Thyroid gland (tissue), 4 donors: ENCODE measurements at regions not wholly inside any gene's neighbourhood (a gene's known extent, or its start where the extent isn't known, plus 50 kb on each side); places are given as distances from the start of the nearest gene placed in this dataset.

ENCODE experiments used
- DNase-seq, 2 donors: peaks; one replicate each; pipeline ENCODE4 v3.0.0-alpha.2; 2019
- H3K27ac ChIP-seq, 3 donors: fragments of 200-600 bp; sonication (generic); 1 replicate in 2 of 3; 2 replicates in 1 of 3; pipeline ENCODE4 v1.5.1; 2016 to 2019; ENCODE audit warnings: mild to moderate bottlenecking in 1 of 3, moderate library complexity in 1 of 3
- H3K27me3 ChIP-seq: fragments of 200-600 bp; sonication (generic); one replicate; pipeline ENCODE4 v1.5.1; 2019
- H3K36me3 ChIP-seq, 2 donors: fragments of 200-600 bp; sonication (generic); one replicate each; pipeline ENCODE4 v1.5.1; 2016 to 2019
- H3K4me1 ChIP-seq, 2 donors: fragments of 200-600 bp; sonication (generic); one replicate each; pipeline ENCODE4 v1.5.1; 2017 to 2019
- H3K4me3 ChIP-seq, 3 donors: fragments of 200-600 bp; sonication (generic); replicated peaks in 1 of 3; 1 replicate in 2 of 3; 2 replicates in 1 of 3; pipeline ENCODE4 v1.5.1; 2016; ENCODE audit warnings: mild to moderate bottlenecking in 1 of 3
- H3K9me3 ChIP-seq: fragments of 200-600 bp; sonication (generic); one replicate; pipeline ENCODE4 v1.5.1; 2017
- POLR2A ChIP-seq, 2 donors: fragments of 450-650 bp; IDR thresholded peaks; one replicate each; pipeline ENCODE4 v1.6.1; 2017; ENCODE audit warnings: antibody characterized with exemption in 2 of 2, mild to moderate bottlenecking in 2 of 2, moderate library complexity in 1 of 2
- WGBS, 2 donors: methylation state at CpG; one replicate each; pipeline ENCODE4 v1.1.5; 2017; 5-methylcytosine and 5-hydroxymethylcytosine counted together
- intact Hi-C: fragments of 100-400 bp; cut with DNase I; formaldehyde crosslinking; loops from one replicate; pipeline ENCODE4 v1.15.1; 2023
- TF ChIP-seq, protein P1 (sequence below), 6 experiments: fragments of 200-600 bp in 3 of 6; fragments of 450-650 bp in 3 of 6; sonication (generic) in 3 of 6; IDR thresholded peaks; one replicate each; pipeline ENCODE4 v1.5.1; 2016 to 2019; ENCODE audit warnings: antibody characterized with exemption in 6 of 6, mild to moderate bottlenecking in 2 of 6, inconsistent platforms in 1 of 6, moderate library complexity in 1 of 6

DNA sequence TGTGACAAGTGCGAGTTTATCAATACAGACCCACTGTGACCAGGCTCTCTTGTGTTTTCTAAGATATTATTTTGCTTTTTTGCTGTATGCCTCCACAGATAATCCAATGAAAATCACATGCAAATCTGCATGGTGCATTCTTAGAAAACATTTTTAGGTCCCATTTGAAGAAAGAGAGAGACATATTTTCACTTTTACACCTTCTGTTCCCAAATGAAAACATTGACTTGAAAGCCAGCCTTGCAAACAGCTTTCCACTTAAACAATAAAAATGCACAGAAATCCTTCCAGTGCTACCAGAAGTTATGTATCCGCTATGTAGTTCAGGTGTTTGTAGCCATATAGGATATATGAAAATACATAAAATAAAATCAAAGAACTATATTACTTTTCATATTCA lies 618.0 kb downstream of the CDH26 start:
- H3K4me3 ChIP-seq: no peak overlapping the region
- no peaks in the 10 kb centered on the region for H3K36me3 ChIP-seq
- TF ChIP-seq POLR2A (IDR thresholded peaks at IDR 0.05): no peak
- TF ChIP-seq, protein P1, sequence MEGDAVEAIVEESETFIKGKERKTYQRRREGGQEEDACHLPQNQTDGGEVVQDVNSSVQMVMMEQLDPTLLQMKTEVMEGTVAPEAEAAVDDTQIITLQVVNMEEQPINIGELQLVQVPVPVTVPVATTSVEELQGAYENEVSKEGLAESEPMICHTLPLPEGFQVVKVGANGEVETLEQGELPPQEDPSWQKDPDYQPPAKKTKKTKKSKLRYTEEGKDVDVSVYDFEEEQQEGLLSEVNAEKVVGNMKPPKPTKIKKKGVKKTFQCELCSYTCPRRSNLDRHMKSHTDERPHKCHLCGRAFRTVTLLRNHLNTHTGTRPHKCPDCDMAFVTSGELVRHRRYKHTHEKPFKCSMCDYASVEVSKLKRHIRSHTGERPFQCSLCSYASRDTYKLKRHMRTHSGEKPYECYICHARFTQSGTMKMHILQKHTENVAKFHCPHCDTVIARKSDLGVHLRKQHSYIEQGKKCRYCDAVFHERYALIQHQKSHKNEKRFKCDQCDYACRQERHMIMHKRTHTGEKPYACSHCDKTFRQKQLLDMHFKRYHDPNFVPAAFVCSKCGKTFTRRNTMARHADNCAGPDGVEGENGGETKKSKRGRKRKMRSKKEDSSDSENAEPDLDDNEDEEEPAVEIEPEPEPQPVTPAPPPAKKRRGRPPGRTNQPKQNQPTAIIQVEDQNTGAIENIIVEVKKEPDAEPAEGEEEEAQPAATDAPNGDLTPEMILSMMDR (IDR thresholded peaks at IDR 0.05): no peak
- no peak overlapping the region for H3K27ac ChIP-seq
- intact Hi-C loops: no loop called here
- H3K4me1 ChIP-seq: no peaks in the 10 kb centered on the region
- H3K9me3 ChIP-seq: no peaks in the 10 kb centered on the region
- no peak for DNase-seq
- H3K27me3 ChIP-seq: no peaks in the 10 kb centered on the region
- WGBS, 2 donors: 84 to 90% methylated on average over 2 of the region's 2 CpGs

DNA sequence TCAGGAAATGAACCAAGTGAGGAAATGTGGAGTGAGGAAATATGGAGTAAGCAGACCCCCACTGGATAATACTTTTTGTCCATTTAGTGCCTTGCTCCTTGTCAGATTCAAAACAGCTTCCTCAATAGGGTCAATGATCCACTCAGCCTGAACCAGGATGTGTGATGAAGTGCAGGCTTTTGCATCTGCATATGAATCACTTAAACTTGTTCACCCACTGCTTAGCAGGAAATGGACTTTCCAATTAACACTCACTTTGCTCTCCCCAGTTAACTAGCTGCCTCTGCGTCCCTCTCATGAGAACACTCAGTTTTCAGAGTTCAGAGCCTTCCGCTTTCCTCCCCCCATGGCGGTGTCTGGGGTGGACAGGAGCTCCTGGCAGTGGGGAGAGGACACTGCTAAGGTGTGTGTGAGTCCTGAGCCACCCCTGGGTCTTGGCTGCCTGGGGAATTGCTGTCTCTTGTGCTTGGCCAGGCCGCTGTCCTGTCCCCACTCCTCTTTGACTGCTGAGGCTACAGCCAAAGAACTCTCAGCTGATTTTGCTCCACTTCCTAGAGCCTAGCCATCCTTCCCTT lies 621.8 kb downstream of the CDH26 start:
- Histone ChIP-seq H3K4me3 (no peak overlapping the region), H3K27ac (no peak overlapping the region), H3K9me3 (no peaks in the 10 kb centered on the region), H3K36me3 (no peaks in the 10 kb centered on the region), H3K4me1 (no peaks in the 10 kb centered on the region), H3K27me3 (no peaks in the 10 kb centered on the region)
- 66 to 86% methylated on average over 4 of the region's 4 CpGs for WGBS, 2 donors
- no peak for DNase-seq
- TF ChIP-seq, protein P1 (IDR thresholded peaks at IDR 0.05): no peak
- TF ChIP-seq POLR2A (IDR thresholded peaks at IDR 0.05): no peak
- intact Hi-C loops: no loop called here

DNA sequence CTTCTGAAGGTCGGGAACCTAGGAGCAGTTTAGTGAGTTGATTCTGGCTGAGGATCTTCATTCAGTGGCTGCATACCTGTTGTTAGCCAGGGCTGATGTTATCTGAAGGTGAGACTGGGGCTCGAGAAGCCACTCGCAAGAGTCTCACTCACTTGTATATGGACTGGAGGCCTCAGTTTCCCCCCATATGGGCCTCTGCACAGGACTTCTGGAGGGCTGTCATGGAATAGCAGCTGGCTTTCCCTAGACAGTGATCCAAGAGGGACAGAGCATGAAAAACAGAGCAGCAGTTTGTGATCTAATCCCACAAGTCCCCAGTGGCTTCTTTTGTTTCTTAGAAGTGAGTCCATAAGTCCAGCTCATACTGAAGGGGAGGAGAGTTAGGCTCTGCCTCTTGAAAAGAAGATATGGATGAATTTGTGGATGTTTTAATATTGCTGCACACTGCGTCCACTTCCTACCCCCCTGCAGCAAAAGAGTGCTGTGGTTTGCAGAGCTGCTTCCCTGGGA lies 623.4 kb downstream of the CDH26 start:
- no peaks in the 10 kb centered on the region for H3K4me1 ChIP-seq

DNA sequence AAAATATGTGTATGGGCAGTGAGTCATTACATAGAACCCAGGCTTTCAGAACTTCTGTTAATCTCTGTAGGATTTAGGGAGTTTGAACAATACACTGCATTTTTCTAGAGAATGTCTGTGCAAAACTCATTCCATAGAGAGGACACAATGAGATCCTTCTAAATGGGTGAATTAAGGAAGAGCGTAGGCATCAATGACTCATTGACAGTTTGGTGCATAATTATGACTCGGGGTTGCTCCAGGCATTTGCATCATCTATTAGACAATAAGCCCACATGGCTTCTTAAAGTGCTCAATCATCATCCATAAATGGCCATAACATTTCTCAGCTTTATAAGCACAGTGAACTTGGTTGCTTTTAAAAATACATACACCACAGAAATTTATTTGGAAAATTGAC lies 625.5 kb downstream of the CDH26 start:
- intact Hi-C loops: no loop called here
- WGBS, 2 donors: 82 to 92% methylated on average over 2 of the region's 2 CpGs
- Histone ChIP-seq H3K4me3 (no peak overlapping the region), H3K27me3 (no peaks in the 10 kb centered on the region), H3K27ac (no peak overlapping the region), H3K4me1 (no peaks in the 10 kb centered on the region), H3K9me3 (no peaks in the 10 kb centered on the region), H3K36me3 (no peaks in the 10 kb centered on the region)
- no peak for DNase-seq
- TF ChIP-seq, protein P1 (IDR thresholded peaks at IDR 0.05): no peak
- no peak for TF ChIP-seq POLR2A (IDR thresholded peaks at IDR 0.05)

More for the DNA sequence above, 623.4 kb downstream of the CDH26 start:
- H3K27ac ChIP-seq: no peak overlapping the region
- H3K27me3 ChIP-seq: no peaks in the 10 kb centered on the region
- TF ChIP-seq POLR2A (IDR thresholded peaks at IDR 0.05): no peak
- TF ChIP-seq, protein P1 (IDR thresholded peaks at IDR 0.05): no peak
- H3K9me3 ChIP-seq: no peaks in the 10 kb centered on the region
- WGBS, 2 donors: 84 to 87% methylated on average over 4 of the region's 4 CpGs
- DNase-seq: no peak
- no peaks in the 10 kb centered on the region for H3K36me3 ChIP-seq
- H3K4me3 ChIP-seq: no peak overlapping the region
- intact Hi-C loops: no loop called here

DNA sequence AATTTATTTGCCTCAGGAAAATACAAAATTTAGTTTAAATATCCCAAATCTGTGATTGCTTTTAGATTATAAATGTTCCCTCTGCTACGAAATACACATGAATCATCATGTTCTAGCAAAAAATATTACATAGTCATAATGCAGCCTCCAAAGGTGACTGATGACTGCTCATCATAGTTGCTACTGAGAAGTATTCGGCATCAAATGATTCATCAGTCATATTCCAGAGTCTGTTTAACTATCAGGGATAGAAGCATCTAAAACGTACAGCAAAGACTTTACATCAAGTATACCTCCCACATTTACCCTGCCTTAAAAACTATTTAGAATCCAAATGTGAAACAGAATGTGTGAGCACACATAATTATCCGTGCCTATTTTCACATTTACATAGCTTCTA lies 626.0 kb downstream of the CDH26 start:
- no peaks in the 10 kb centered on the region for H3K4me1 ChIP-seq
- 82 to 87% methylated on average over 4 of the region's 4 CpGs for WGBS, 2 donors
- no peaks in the 10 kb centered on the region for H3K27me3 ChIP-seq
- no peak for DNase-seq
- no peak overlapping the region for H3K4me3 ChIP-seq
- H3K9me3 ChIP-seq: no peaks in the 10 kb centered on the region
- intact Hi-C loops: no loop called here
- no peaks in the 10 kb centered on the region for H3K36me3 ChIP-seq
- no peak for TF ChIP-seq POLR2A (IDR thresholded peaks at IDR 0.05)
- TF ChIP-seq, protein P1 (IDR thresholded peaks at IDR 0.05): no peak
- no peak overlapping the region for H3K27ac ChIP-seq
